Heart left ventricle (tissue), 16 donors: ENCODE measurements at regions not wholly inside any gene's neighbourhood (a gene's known extent, or its start where the extent isn't known, plus 50 kb on each side); places are given as distances from the start of the nearest gene placed in this dataset.

ENCODE experiments used
- ATAC-seq, 4 donors: fragments of 200-7000 bp; cut with Tn5 transposase; one replicate each; pipeline ENCODE4 v1.9.1; 2020 to 2022; ENCODE audit warnings: moderate library complexity in 4 of 4, mild to moderate bottlenecking in 3 of 4, moderate number of reproducible peaks in 1 of 4
- DNase-seq, 5 donors: peaks; one replicate each; pipeline ENCODE4 v3.0.0-alpha.2; 2020
- H3K27ac ChIP-seq, 12 donors: fragments of 200-600 bp; sonication (generic) in 4 of 12; one replicate each; pipeline versions ENCODE4 v1.5.0 to v1.8.0; 2016 to 2022; ENCODE audit warnings: mild to moderate bottlenecking in 2 of 12
- H3K27me3 ChIP-seq, 9 donors: fragments of 200-600 bp; sonication (generic) in 2 of 9; one replicate each; pipeline versions ENCODE4 v1.5.1 to v1.8.0; 2016 to 2022; ENCODE audit warnings: mild to moderate bottlenecking in 3 of 9
- H3K36me3 ChIP-seq, 9 donors: fragments of 200-600 bp; sonication (generic) in 2 of 9; one replicate each; pipeline versions ENCODE4 v1.5.0 to v1.8.0; 2018 to 2022; ENCODE audit warnings: mild to moderate bottlenecking in 2 of 9
- H3K4me1 ChIP-seq, 12 donors: fragments of 200-600 bp; sonication (generic) in 4 of 12; one replicate each; pipeline versions ENCODE4 v1.5.0 to v1.8.0; 2016 to 2022; ENCODE audit warnings: mild to moderate bottlenecking in 3 of 12
- H3K4me3 ChIP-seq, 12 donors: fragments of 200-600 bp; sonication (generic) in 4 of 12; one replicate each; pipeline versions ENCODE4 v1.5.0 to v1.8.0; 2017 to 2022; ENCODE audit warnings: mild to moderate bottlenecking in 9 of 12, moderate library complexity in 4 of 12
- H3K9me3 ChIP-seq, 12 donors: fragments of 200-600 bp; sonication (generic) in 4 of 12; one replicate each; pipeline versions ENCODE4 v1.5.0 to v1.8.0; 2016 to 2022; ENCODE audit warnings: mild to moderate bottlenecking in 1 of 12
- POLR2A ChIP-seq, 2 donors: fragments of 450-650 bp; IDR thresholded peaks; one replicate each; pipeline ENCODE4 v1.6.1; 2017; ENCODE audit warnings: antibody characterized with exemption in 2 of 2, mild to moderate bottlenecking in 2 of 2, moderate library complexity in 2 of 2
- WGBS, 4 donors: extraction: QIAGEN DNeasy Blood & Tissue Kit in 2 of 4; methylation state at CpG; one replicate each; pipeline versions ENCODE4 v1.1.5 to v1.1.7; 2013 to 2018; 5-methylcytosine and 5-hydroxymethylcytosine counted together
- intact Hi-C, 10 donors: fragments of 100-400 bp; cut with DNase I; formaldehyde crosslinking; loops; one replicate each; pipeline versions ENCODE4 v1.11.1 to v1.14.2; 2022
- TF ChIP-seq, protein P1 (sequence below), 12 donors: fragments of 200-600 bp; sonication (generic) in 4 of 12; IDR thresholded peaks; one replicate each; pipeline versions ENCODE4 v1.5.0 to v1.8.0; 2018 to 2022; ENCODE audit warnings: antibody characterized with exemption in 12 of 12, mild to moderate bottlenecking in 5 of 12
- donor health status: ischemic (EF 13 %, LVEDD 7.1; RV severe dilation, severe dysfunction).
- donor health status: healthy with polysubstance abuse.
- donor health status: DM: no; HTN: yes; CAD: no.
- donor health status: DM: no; HTN: no; CAD: no.
- donor health status: ischemic (EF 25% LVEDD 6.9; RV normal size, moderate dysfunction).
- donor health status: ischemic (EF 25% LVEDD 5.7; RV mildly dilated, moderate dysfunction).
- donor health status: healthy.
- donor health status: DM: yes; HTN: yes; CAD: no.
- donor health status: ischemic (EF 35%, LVEDD 5.7; RV mildly dilated, moderate dysfunction).
- donor health status: nonischemic (EF 11% LVEDD 7.7; RV severe dilation, severe dysfunction).
- donor health status: DM: yes; HTN: yes; CAD: no.
- donor health status: PGD.
- donor health status: ischemic (EF 29% LVEDD 5.4; RV normal size, mild dysfunction).
- donor health status: nonischemic (EF 23%, LVEDD 6.1; RV moderate dilation, normal function).

- intact Hi-C loops: no loop called here
- ATAC-seq (no peak), DNase-seq (no peak)
- TF ChIP-seq POLR2A (IDR thresholded peaks at IDR 0.05): no peak
- TF ChIP-seq, protein P1, sequence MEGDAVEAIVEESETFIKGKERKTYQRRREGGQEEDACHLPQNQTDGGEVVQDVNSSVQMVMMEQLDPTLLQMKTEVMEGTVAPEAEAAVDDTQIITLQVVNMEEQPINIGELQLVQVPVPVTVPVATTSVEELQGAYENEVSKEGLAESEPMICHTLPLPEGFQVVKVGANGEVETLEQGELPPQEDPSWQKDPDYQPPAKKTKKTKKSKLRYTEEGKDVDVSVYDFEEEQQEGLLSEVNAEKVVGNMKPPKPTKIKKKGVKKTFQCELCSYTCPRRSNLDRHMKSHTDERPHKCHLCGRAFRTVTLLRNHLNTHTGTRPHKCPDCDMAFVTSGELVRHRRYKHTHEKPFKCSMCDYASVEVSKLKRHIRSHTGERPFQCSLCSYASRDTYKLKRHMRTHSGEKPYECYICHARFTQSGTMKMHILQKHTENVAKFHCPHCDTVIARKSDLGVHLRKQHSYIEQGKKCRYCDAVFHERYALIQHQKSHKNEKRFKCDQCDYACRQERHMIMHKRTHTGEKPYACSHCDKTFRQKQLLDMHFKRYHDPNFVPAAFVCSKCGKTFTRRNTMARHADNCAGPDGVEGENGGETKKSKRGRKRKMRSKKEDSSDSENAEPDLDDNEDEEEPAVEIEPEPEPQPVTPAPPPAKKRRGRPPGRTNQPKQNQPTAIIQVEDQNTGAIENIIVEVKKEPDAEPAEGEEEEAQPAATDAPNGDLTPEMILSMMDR (IDR thresholded peaks at IDR 0.05): no peak
- no peak overlapping the region for H3K4me3 ChIP-seq
- H3K36me3 ChIP-seq: no peaks in the 10 kb centered on the region
- H3K4me1 ChIP-seq: no peaks in the 10 kb centered on the region
- H3K27me3 ChIP-seq: no peaks in the 10 kb centered on the region
- 65 to 74% (median 70%) methylated on average over 3 of the region's 3 CpGs for WGBS, 4 donors
- H3K27ac ChIP-seq: no peak overlapping the region
- peaks cover 0 to 6% (median 0%) of the 10 kb centered on the region in 12 donors for H3K9me3 ChIP-seq
Observed at GRCh38 chr2:146624430-146625160, 1220.2 kb upstream of the ACVR2A start.

DNA sequence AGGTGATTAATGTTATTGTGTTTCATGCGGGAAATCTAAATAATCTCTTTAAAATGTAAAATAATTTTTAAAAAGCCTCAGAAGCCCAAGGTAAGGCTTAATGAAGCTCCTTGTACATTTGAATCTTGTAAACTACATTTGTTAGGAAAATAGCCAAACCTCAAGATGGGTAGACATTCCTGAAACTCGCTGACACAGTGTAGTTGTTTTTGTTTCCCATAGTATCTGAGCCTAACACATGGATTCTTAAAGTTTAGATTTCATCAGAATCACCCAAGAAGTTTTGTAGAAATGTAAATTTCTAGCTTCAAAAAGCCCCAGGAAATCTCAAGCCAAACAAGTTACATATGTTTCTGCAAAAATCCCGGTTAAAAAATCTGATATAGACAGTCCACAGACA is 1221.1 kb upstream of the ACVR2A start:
- TF ChIP-seq, protein P1 (IDR thresholded peaks at IDR 0.05): no peak
- no peak for TF ChIP-seq POLR2A (IDR thresholded peaks at IDR 0.05)
- intact Hi-C loops: no loop called here
- DNase-seq (no peak), ATAC-seq (no peak)
- H3K36me3 ChIP-seq: no peaks in the 10 kb centered on the region
- H3K27ac ChIP-seq: no peak overlapping the region
- no peak overlapping the region for H3K4me3 ChIP-seq
- 78 to 84% (median 83%) methylated on average over 3 of the region's 3 CpGs for WGBS, 4 donors
- H3K4me1 ChIP-seq: no peaks in the 10 kb centered on the region
- H3K27me3 ChIP-seq: no peaks in the 10 kb centered on the region
- H3K9me3 ChIP-seq: peaks cover 0 to 14% (median 0%) of the 10 kb centered on the region in 12 donors

GRCh38 chr2:146621656-146622055 is 1223.2 kb upstream of the ACVR2A start:
- Histone ChIP-seq H3K4me3 (no peak overlapping the region), H3K4me1 (no peaks in the 10 kb centered on the region), H3K27me3 (no peaks in the 10 kb centered on the region), H3K27ac (no peak overlapping the region), H3K9me3 (peaks cover 0 to 12% (median 0%) of the 10 kb centered on the region in 12 donors), H3K36me3 (no peaks in the 10 kb centered on the region)
- 42 to 62% (median 47%) methylated on average over 1 of the region's 1 CpG for WGBS, 4 donors
- intact Hi-C loops: no loop called here
- no peak for TF ChIP-seq POLR2A (IDR thresholded peaks at IDR 0.05)
- TF ChIP-seq, protein P1 (IDR thresholded peaks at IDR 0.05): no peak
- no peak for DNase-seq
- no peak for ATAC-seq

DNA sequence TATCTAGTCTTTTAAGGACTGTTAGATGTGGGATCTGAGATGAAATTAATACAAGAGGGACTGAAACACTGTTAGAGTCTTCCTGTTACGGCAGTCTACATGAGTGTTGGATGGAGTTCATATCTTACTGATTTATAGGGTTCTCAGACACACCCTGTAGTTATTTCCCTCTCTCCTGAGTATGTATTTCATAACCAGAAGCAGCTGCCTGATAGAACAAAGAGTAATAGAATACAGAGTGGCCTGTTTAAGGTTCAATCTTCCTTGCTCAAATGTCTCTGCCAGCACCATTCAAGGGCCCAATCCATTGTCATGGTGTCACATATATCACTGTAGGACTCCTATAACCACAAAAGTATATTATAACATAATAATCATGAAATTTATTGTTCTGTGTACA is 1229.1 kb upstream of the ACVR2A start:
- no peaks in the 10 kb centered on the region for H3K27me3 ChIP-seq
- H3K4me1 ChIP-seq: no peaks in the 10 kb centered on the region
- intact Hi-C loops: no loop called here
- ATAC-seq: no peak
- WGBS, 4 donors: 75 to 90% (median 82%) methylated on average over 1 of the region's 1 CpG
- H3K4me3 ChIP-seq: no peak overlapping the region
- H3K36me3 ChIP-seq: no peaks in the 10 kb centered on the region
- no peak for DNase-seq
- H3K9me3 ChIP-seq: peaks cover 0 to 32% (median 2%) of the 10 kb centered on the region in 12 donors
- H3K27ac ChIP-seq: no peak overlapping the region
- TF ChIP-seq, protein P1 (IDR thresholded peaks at IDR 0.05): no peak
- no peak for TF ChIP-seq POLR2A (IDR thresholded peaks at IDR 0.05)
